ENCODE measurements at regions not wholly inside any gene's neighbourhood (a gene's known extent, or its start where the extent isn't known, plus 50 kb on each side); places are given as distances from the start of the nearest gene placed in this dataset.

DNA sequence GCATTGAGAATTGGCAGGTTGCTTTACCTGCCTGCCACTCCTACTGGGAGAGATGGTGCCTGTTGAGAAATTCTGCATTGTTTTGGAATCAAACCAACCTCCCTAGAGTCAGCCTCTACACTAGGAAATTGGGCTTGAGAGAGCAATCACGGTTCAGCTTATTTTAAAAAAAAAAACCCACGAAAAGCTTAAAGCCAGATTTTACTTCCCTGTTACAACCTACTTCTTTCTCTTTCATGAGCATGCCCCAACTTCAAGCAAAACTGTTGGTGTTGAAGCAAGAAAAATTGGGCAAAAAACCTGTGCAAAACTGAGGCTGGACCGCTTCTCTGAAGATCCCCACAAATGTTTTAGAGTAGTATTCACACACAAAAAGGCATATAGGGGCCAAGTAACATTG lies 134.6 kb upstream of the ZEB2 start:
- TF ChIP-seq, protein P1, sequence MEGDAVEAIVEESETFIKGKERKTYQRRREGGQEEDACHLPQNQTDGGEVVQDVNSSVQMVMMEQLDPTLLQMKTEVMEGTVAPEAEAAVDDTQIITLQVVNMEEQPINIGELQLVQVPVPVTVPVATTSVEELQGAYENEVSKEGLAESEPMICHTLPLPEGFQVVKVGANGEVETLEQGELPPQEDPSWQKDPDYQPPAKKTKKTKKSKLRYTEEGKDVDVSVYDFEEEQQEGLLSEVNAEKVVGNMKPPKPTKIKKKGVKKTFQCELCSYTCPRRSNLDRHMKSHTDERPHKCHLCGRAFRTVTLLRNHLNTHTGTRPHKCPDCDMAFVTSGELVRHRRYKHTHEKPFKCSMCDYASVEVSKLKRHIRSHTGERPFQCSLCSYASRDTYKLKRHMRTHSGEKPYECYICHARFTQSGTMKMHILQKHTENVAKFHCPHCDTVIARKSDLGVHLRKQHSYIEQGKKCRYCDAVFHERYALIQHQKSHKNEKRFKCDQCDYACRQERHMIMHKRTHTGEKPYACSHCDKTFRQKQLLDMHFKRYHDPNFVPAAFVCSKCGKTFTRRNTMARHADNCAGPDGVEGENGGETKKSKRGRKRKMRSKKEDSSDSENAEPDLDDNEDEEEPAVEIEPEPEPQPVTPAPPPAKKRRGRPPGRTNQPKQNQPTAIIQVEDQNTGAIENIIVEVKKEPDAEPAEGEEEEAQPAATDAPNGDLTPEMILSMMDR (IDR thresholded peaks at IDR 0.05; ENCODE audit: low read depth, low read length): no peak
- H3K9me3 ChIP-seq (ENCODE audit: low read depth): no peaks in the 10 kb centered on the region
- H3K36me3 ChIP-seq: no peaks in the 10 kb centered on the region
- no peak overlapping the region for H3K27ac ChIP-seq
- no peak overlapping the region for H3K4me3 ChIP-seq
- no peaks in the 10 kb centered on the region for H3K27me3 ChIP-seq
- no peaks in the 10 kb centered on the region for H3K4me1 ChIP-seq (ENCODE audit: low read depth)
- no peak for DNase-seq (ENCODE audit: low read depth in 1 of 2, low spot score in 1 of 2)

DNA sequence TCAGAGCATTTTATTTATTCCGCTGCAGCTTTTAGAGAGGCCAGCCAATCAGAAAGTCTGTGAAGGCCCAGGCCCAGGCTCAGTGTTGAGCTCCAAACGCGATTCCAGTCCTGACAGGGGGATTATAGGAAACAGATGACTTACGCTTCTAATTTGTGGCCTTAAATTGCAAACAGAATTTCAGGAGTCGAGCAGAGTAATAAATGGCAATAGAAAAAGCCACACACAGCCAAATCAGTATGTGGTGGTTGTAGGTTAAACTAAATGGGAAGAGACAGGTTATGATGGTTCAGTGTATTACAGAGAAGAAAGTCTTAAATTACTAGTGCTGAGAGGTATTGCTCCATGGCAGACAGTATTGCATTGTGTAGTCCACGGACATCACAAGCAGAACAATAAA lies 131.0 kb upstream of the ZEB2 start:
- H3K4me1 ChIP-seq (ENCODE audit: low read depth): no peaks in the 10 kb centered on the region
- H3K27me3 ChIP-seq: no peaks in the 10 kb centered on the region
- H3K27ac ChIP-seq: no peak overlapping the region
- no peak for DNase-seq (ENCODE audit: low read depth in 1 of 2, low spot score in 1 of 2)
- no peaks in the 10 kb centered on the region for H3K36me3 ChIP-seq
- no peaks in the 10 kb centered on the region for H3K9me3 ChIP-seq (ENCODE audit: low read depth)
- no peak overlapping the region for H3K4me3 ChIP-seq
- TF ChIP-seq, protein P1 (IDR thresholded peaks at IDR 0.05; ENCODE audit: low read depth, low read length): no peak

DNA sequence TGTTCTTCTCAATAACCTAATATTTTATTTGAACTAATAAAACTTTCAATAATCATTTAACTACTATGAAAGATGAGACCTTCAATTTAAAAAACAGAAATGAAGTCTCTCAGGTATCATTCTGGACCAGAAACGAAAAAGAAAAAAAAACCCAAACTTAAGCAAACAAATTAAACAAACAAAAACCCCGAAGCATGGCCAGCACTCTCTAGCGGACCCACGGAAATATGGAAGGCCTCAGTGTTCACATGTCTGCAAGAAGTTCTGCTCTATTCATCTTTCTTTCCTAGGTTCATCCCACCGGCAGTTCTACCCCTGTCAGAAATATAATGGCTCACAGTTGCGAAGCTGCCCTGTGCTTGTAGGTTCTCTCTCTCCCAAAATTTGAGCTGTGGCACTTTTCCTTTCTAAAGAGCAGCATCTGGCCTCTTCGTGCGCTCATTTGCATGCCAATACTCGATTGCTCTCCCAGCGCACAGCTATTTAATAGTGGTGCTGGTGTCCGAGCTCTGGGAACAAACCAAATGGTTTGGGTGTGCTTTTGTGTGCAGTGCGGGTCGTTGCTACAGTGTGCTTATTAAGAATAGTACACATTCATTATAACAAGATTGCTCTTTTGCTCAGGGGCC lies 129.0 kb upstream of the ZEB2 start:
- Histone ChIP-seq H3K36me3 (no peaks in the 10 kb centered on the region), H3K4me1 (ENCODE audit: low read depth) (no peaks in the 10 kb centered on the region), H3K4me3 (no peak overlapping the region), H3K9me3 (ENCODE audit: low read depth) (no peaks in the 10 kb centered on the region), H3K27ac (no peak overlapping the region), H3K27me3 (no peaks in the 10 kb centered on the region)
- DNase-seq (ENCODE audit: low read depth in 1 of 2, low spot score in 1 of 2): no peak
- TF ChIP-seq, protein P1 (IDR thresholded peaks at IDR 0.05; ENCODE audit: low read depth, low read length): no peak

DNA sequence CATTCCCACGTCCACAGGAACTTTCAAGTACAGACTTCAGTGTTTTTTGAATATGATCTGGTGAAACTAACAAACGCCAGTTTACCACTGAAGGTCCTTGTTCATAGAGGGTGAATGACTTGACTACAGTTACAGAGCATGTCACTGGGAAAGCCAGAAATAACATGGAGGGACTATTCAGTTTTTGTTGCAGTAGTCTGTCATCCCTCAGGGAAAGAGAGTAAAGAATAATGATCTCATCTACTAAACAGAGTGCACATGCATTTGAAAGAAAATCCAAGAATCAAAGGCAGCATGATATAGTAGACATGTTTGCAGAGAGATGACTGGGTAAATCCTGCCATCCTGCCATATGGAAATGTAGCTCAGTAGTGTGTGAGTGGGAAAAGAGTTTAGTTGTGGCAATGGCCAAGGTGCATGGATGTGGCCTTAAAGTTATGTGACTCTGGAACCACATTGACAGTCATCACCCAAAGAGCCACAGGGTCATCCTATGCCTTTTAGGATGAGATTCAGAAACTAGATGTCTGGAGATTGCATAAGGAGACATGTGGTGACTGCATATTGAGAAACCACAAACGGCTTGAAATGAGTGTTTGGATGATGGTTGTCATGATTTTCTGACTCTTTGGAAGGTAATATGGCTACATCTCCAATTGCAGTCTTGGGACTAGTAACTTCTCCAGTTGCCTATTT lies 125.3 kb upstream of the ZEB2 start:
- DNase-seq (ENCODE audit: low read depth in 1 of 2, low spot score in 1 of 2): no peak
- H3K27ac ChIP-seq: no peak overlapping the region
- no peaks in the 10 kb centered on the region for H3K27me3 ChIP-seq
- H3K9me3 ChIP-seq (ENCODE audit: low read depth): no peaks in the 10 kb centered on the region
- TF ChIP-seq, protein P1 (IDR thresholded peaks at IDR 0.05; ENCODE audit: low read depth, low read length): no peak
- H3K4me1 ChIP-seq (ENCODE audit: low read depth): no peaks in the 10 kb centered on the region
- no peak overlapping the region for H3K4me3 ChIP-seq
- no peaks in the 10 kb centered on the region for H3K36me3 ChIP-seq

DNA sequence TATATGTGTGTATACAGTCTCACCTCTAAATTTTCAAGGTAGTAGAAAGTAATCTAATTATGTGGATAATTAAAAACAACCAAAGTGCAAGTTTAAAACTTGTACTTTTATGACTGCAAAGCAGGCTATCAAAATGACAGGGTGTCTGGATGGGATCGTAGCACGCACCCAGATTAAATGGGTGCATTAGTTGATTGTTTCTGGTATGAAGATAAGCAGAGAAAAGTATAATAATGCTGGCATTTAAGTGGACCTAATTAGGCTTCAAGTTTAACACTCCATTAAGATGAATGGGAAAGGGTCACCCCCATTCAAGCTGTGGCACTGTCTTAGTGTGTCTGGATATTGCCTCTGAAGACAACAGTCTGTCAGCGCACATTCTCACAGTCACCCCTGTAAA lies 124.6 kb upstream of the ZEB2 start:
- H3K27ac ChIP-seq: no peak overlapping the region

More for the DNA sequence above, 124.6 kb upstream of the ZEB2 start:
- no peaks in the 10 kb centered on the region for H3K9me3 ChIP-seq (ENCODE audit: low read depth)
- no peak overlapping the region for H3K4me3 ChIP-seq
- H3K4me1 ChIP-seq (ENCODE audit: low read depth): no peaks in the 10 kb centered on the region
- H3K27me3 ChIP-seq: no peaks in the 10 kb centered on the region
- TF ChIP-seq, protein P1 (IDR thresholded peaks at IDR 0.05; ENCODE audit: low read depth, low read length): no peak
- DNase-seq (ENCODE audit: low read depth in 1 of 2, low spot score in 1 of 2): no peak
- H3K36me3 ChIP-seq: no peaks in the 10 kb centered on the region
